Bronchial epithelial cell (primary cell): ENCODE measurements at regions not wholly inside any gene's neighbourhood (a gene's known extent, or its start where the extent isn't known, plus 50 kb on each side); places are given as distances from the start of the nearest gene placed in this dataset.

Source experiments
- DNase-seq: peaks from one replicate; pipeline ENCODE4 v3.0.0-alpha.2; 2010; ENCODE audit warnings: low read depth
- FAIRE-seq: peaks from 2 replicates; lab custom pipeline; 2011; peaks lifted over from hg19 to GRCh38; lab: Jason Lieb, UNC
- H3K27me3 ChIP-seq: 2 replicates; pipeline ENCODE4 v1.5.1; 2011; ENCODE audit warnings: low read length; ENCODE audit not compliant: control insufficient read depth, insufficient read depth
- H3K36me3 ChIP-seq: 2 replicates; pipeline ENCODE4 v1.5.1; 2011; ENCODE audit warnings: low read length; ENCODE audit not compliant: control insufficient read depth, insufficient read depth
- H3K4me3 ChIP-seq: 2 replicates; pipeline ENCODE4 v1.5.1; 2011; ENCODE audit warnings: mild to moderate bottlenecking, low read depth, low read length, control low read depth
- CTCF ChIP-seq: IDR thresholded peaks from 2 replicates; pipeline ENCODE4 v1.5.1; 2011; ENCODE audit warnings: mild to moderate bottlenecking, moderate library complexity, low read length, control low read depth, inconsistent platforms; ENCODE audit not compliant: insufficient read depth, severe bottlenecking

- no peak for FAIRE-seq
Measured at GRCh38 chr6:93749191-93749590, 329.8 kb upstream of the EPHA7 start.

GRCh38 chr6:93746892-93747291, 327.5 kb upstream of the EPHA7 start:
- TF ChIP-seq CTCF: no peak
- no peak for FAIRE-seq
- DNase-seq: no peak
- no peaks in the 10 kb centered on the region for H3K27me3 ChIP-seq
- no peaks in the 10 kb centered on the region for H3K36me3 ChIP-seq
- no peak overlapping the region for H3K4me3 ChIP-seq

More at GRCh38 chr6:93749191-93749590, 329.8 kb upstream of the EPHA7 start:
- no peak for DNase-seq
- TF ChIP-seq CTCF: no peak
- no peaks in the 10 kb centered on the region for H3K36me3 ChIP-seq
- no peak overlapping the region for H3K4me3 ChIP-seq
- no peaks in the 10 kb centered on the region for H3K27me3 ChIP-seq

- no peaks in the 10 kb centered on the region for H3K36me3 ChIP-seq
- no peak for TF ChIP-seq CTCF
- H3K4me3 ChIP-seq: no peak overlapping the region
- FAIRE-seq (no peak), DNase-seq (no peak)
- no peaks in the 10 kb centered on the region for H3K27me3 ChIP-seq
Measured at GRCh38 chr6:93745306-93745705, 325.9 kb upstream of the EPHA7 start.

- Histone ChIP-seq H3K36me3 (no peaks in the 10 kb centered on the region), H3K4me3 (no peak overlapping the region), H3K27me3 (no peaks in the 10 kb centered on the region)
- no peak for TF ChIP-seq CTCF
- no peak for FAIRE-seq
- DNase-seq: no peak
Measured at GRCh38 chr6:93735099-93735498, 315.7 kb upstream of the EPHA7 start.

- H3K4me3 ChIP-seq: no peak overlapping the region
- H3K27me3 ChIP-seq: no peaks in the 10 kb centered on the region
- TF ChIP-seq CTCF: no peak
- H3K36me3 ChIP-seq: no peaks in the 10 kb centered on the region
- DNase-seq: no peak
- FAIRE-seq: no peak
Measured at GRCh38 chr6:93731306-93731705, 311.9 kb upstream of the EPHA7 start.

- FAIRE-seq (no peak), DNase-seq (no peak)
- Histone ChIP-seq H3K4me3 (no peak overlapping the region), H3K36me3 (no peaks in the 10 kb centered on the region), H3K27me3 (no peaks in the 10 kb centered on the region)
- TF ChIP-seq CTCF: no peak
Measured at GRCh38 chr6:93728150-93728549, 308.8 kb upstream of the EPHA7 start.
